ENCODE measurements at regions not wholly inside any gene's neighbourhood (a gene's known extent, or its start where the extent isn't known, plus 50 kb on each side); places are given as distances from the start of the nearest gene placed in this dataset.

- DNase-seq = no peak
- Mint-ChIP-seq H3K36me3 (ENCODE audit: low read depth) (no peaks in the 10 kb centered on the region), H3K4me1 (ENCODE audit: low read depth) (peaks cover 11% of the 10 kb centered on the region), H3K27me3 (ENCODE audit: low read depth) (no peaks in the 10 kb centered on the region), H3K4me3 (no peak overlapping the region), H3K9me3 (no peaks in the 10 kb centered on the region), H3K27ac (no peak overlapping the region)
- CTCF ChIA-PET = interaction anchor here (0.6 to 1.2 kb wide), 3 partner anchors 20 to 264 kb away, joined by 3 to 4 read pairs (median 4); no protein-coding TSS in a partner anchor
- intact Hi-C loops (cut with micrococcal nuclease) = no loop called here
Observed at GRCh38 chr2:105597011-105597805, 147.5 kb upstream of the NCK2 start.

- Mint-ChIP-seq H3K27ac (no peak overlapping the region), H3K4me1 (ENCODE audit: low read depth) (peaks cover 11% of the 10 kb centered on the region), H3K4me3 (no peak overlapping the region), H3K36me3 (ENCODE audit: low read depth) (no peaks in the 10 kb centered on the region), H3K9me3 (no peaks in the 10 kb centered on the region), H3K27me3 (ENCODE audit: low read depth) (no peaks in the 10 kb centered on the region)
- no peak for DNase-seq
- CTCF ChIA-PET = interaction anchor here (0.6 to 0.7 kb wide), 3 partner anchors 19 to 265 kb away, joined by 3 to 4 read pairs (median 4); no protein-coding TSS in a partner anchor
- intact Hi-C loops (cut with micrococcal nuclease) = no loop called here
Observed at GRCh38 chr2:105596411-105596921, 148.2 kb upstream of the NCK2 start.

DNA sequence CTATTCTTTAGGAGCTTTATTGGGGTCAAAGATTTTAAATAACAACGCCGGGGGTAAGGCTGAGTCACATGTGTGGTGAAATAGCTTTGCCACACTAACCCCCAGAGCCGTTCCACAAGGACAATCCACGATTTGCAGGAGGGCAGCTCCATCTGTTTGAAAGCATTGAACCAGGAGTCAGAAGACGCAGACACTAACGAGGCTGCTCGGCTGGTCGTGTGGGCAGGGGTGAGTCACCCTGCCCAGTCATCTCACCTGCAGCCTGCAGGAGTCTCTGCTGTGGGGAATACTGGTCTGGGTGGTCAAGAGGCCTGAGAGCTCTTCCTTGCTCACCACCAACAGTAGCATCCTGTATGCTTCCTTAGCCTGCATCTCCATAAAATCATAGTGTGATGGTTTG is 149.2 kb upstream of the NCK2 start:
- Mint-ChIP-seq H3K36me3 (ENCODE audit: low read depth) (no peaks in the 10 kb centered on the region), H3K27ac (no peak overlapping the region), H3K9me3 (peaks cover 1% of the 10 kb centered on the region), H3K4me1 (ENCODE audit: low read depth) (peaks cover 11% of the 10 kb centered on the region), H3K4me3 (no peak overlapping the region), H3K27me3 (ENCODE audit: low read depth) (no peaks in the 10 kb centered on the region)
- no peak for DNase-seq
- CTCF ChIA-PET = interaction anchor here (0.6 kb wide), 1 partner anchor 20 kb away, joined by 3 read pairs; no protein-coding TSS in a partner anchor
- intact Hi-C loops (cut with micrococcal nuclease) = no loop called here

GRCh38 chr2:105593221-105593967 is 151.3 kb upstream of the NCK2 start:
- Mint-ChIP-seq H3K9me3 (peaks cover 11% of the 10 kb centered on the region), H3K27ac (no peak overlapping the region), H3K4me1 (ENCODE audit: low read depth) (peaks cover 7% of the 10 kb centered on the region), H3K4me3 (no peak overlapping the region), H3K27me3 (ENCODE audit: low read depth) (no peaks in the 10 kb centered on the region), H3K36me3 (ENCODE audit: low read depth) (no peaks in the 10 kb centered on the region)
- intact Hi-C loops (cut with micrococcal nuclease) = no loop called here
- DNase-seq = no peak
- CTCF ChIA-PET = no interaction called here

DNA sequence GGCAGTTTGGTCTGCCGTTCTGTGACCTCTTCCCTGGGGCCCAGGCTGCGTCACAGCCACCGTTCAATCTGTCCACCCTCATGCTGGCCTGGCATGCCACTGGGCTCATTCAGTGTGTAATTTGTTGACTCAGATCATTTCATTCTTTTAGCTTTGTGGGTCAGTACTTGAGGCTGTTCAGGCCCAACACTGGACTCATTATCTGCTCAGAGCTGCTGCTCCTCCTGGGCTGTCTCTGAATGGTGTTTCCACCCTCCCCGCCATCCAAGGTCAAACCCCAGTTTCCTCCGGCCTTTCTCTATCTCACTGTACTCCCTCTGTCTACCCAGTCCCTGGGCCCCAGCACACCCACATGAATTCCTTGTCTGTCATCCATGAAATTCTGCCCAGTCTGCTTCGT is 152.4 kb upstream of the NCK2 start:
- no peak overlapping the region for H3K4me3 Mint-ChIP-seq
- H3K27ac Mint-ChIP-seq = no peak overlapping the region
- no peaks in the 10 kb centered on the region for H3K27me3 Mint-ChIP-seq (ENCODE audit: low read depth)
- intact Hi-C loops (cut with micrococcal nuclease) = no loop called here
- no peaks in the 10 kb centered on the region for H3K36me3 Mint-ChIP-seq (ENCODE audit: low read depth)
- H3K4me1 Mint-ChIP-seq (ENCODE audit: low read depth) = peaks cover 2% of the 10 kb centered on the region
- no peak for DNase-seq
- peaks cover 22% of the 10 kb centered on the region for H3K9me3 Mint-ChIP-seq
- CTCF ChIA-PET = interaction anchor here (4.9 kb wide), 1 partner anchor 16 kb away, joined by 24 read pairs; no protein-coding TSS in a partner anchor

DNA sequence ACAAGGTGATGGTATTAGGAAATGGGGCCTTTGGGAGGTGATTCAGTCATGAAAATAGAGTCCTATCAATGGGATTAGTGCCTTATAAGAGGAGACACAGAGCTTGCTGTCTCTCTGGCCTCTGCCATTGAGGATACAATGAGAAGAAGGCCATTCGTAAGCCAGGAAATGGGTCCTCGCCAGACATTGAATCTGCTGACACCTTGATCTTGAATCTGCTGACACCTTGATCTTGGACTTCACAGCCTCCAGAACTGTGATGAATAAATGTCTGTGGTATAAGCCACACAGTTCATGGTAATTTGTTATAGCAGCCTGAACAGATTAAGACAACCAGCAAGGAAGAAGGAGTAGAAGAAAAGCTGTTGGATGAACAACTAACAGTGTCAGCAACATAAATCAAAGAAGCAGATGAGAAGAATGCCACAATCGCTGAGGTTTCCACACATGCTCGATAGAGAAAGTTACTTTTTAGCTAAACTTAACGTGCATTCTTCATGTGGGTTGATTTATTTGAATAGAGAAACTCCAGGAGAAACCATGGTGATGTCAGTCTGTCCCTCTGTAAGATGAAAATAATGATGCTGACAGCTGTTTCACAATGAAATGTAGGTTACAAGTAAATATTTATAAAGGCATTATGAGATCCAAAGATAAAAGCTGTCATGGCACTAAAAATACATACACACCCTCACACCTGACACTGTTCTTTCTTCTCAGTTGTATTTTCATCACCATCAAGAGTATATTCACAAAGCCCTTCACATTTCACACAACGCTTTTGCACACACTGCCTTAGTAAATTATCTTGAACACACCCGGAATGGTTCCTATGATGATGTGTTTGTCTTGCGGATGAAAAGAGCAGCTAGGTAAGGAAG is 153.7 kb upstream of the NCK2 start:
- intact Hi-C loops (cut with micrococcal nuclease) = no loop called here
- CTCF ChIA-PET = interaction anchor here (4.9 kb wide), 1 partner anchor 14 kb away, joined by 24 read pairs; no protein-coding TSS in a partner anchor
- DNase-seq = no peak
- no peaks in the 10 kb centered on the region for H3K36me3 Mint-ChIP-seq (ENCODE audit: low read depth)
- H3K4me1 Mint-ChIP-seq (ENCODE audit: low read depth) = peaks cover 2% of the 10 kb centered on the region
- H3K9me3 Mint-ChIP-seq = peaks cover 23% of the 10 kb centered on the region
- no peak overlapping the region for H3K27ac Mint-ChIP-seq
- H3K4me3 Mint-ChIP-seq = no peak overlapping the region
- no peaks in the 10 kb centered on the region for H3K27me3 Mint-ChIP-seq (ENCODE audit: low read depth)

DNA sequence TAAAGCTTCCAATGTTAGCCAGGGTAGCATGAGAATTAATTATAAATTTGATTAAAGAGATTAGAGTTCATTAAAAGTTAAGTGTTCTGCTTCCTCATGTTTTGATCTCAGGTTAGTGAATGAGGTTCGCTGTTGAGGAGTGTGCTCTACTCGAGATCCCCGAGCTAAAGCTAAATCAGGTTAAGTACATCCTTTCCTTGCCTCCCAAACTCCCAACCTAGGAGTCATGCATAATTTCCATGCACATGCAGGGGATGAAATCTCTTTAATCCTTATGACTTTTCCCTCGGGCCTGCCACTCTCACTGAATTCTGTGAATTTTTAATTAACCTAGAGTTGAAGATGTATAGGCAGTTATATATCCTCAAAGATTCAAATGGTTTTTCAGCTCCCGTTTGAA is 156.1 kb upstream of the NCK2 start:
- Mint-ChIP-seq H3K36me3 (ENCODE audit: low read depth) (no peaks in the 10 kb centered on the region), H3K4me3 (no peak overlapping the region), H3K27ac (no peak overlapping the region), H3K9me3 (peaks cover 23% of the 10 kb centered on the region), H3K4me1 (ENCODE audit: low read depth) (peaks cover 16% of the 10 kb centered on the region), H3K27me3 (ENCODE audit: low read depth) (no peaks in the 10 kb centered on the region)
- intact Hi-C loops (cut with micrococcal nuclease) = no loop called here
- CTCF ChIA-PET = interaction anchor here (4.9 kb wide), 1 partner anchor 12 kb away, joined by 24 read pairs; no protein-coding TSS in a partner anchor
- no peak for DNase-seq

DNA sequence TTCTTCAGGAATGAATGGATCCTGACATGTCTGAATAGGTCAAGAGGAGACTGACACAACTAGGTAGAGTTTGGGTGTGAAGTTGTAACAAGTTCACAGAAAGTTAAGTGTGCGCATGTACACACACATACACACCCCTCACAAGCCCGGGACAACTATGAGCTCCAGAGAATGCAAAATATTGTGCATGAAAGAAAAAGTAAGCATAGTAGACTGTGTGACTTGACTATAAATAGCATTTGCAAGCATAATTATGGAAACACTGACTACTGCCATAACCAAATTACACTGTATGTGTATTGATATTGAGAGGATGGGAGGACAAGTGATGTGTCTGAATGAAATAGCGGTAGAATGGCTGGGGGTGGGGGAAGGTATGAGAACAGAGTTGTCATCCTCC is 157.1 kb upstream of the NCK2 start:
- no peak overlapping the region for H3K4me3 Mint-ChIP-seq
- intact Hi-C loops (cut with micrococcal nuclease) = no loop called here
- DNase-seq = no peak
- CTCF ChIA-PET = no interaction called here
- H3K9me3 Mint-ChIP-seq = peaks cover 23% of the 10 kb centered on the region
- H3K4me1 Mint-ChIP-seq (ENCODE audit: low read depth) = peaks cover 26% of the 10 kb centered on the region
- no peak overlapping the region for H3K27ac Mint-ChIP-seq
- H3K36me3 Mint-ChIP-seq (ENCODE audit: low read depth) = no peaks in the 10 kb centered on the region
- no peaks in the 10 kb centered on the region for H3K27me3 Mint-ChIP-seq (ENCODE audit: low read depth)

GRCh38 chr2:105584435-105585010 is 160.2 kb upstream of the NCK2 start:
- no peak overlapping the region for H3K27ac Mint-ChIP-seq
- peak; percentile 15 for DNase-seq
- H3K4me3 Mint-ChIP-seq = no peak overlapping the region
- peaks cover 17% of the 10 kb centered on the region for H3K9me3 Mint-ChIP-seq
- intact Hi-C loops (cut with micrococcal nuclease) = loop anchor here (5.0 kb wide), 1 partner anchor 608 kb away; the partner anchor contains the start of gene UXS1
- CTCF ChIA-PET = no interaction called here
- no peaks in the 10 kb centered on the region for H3K27me3 Mint-ChIP-seq (ENCODE audit: low read depth)
- no peaks in the 10 kb centered on the region for H3K36me3 Mint-ChIP-seq (ENCODE audit: low read depth)
- H3K4me1 Mint-ChIP-seq (ENCODE audit: low read depth) = peaks cover 35% of the 10 kb centered on the region

DNA sequence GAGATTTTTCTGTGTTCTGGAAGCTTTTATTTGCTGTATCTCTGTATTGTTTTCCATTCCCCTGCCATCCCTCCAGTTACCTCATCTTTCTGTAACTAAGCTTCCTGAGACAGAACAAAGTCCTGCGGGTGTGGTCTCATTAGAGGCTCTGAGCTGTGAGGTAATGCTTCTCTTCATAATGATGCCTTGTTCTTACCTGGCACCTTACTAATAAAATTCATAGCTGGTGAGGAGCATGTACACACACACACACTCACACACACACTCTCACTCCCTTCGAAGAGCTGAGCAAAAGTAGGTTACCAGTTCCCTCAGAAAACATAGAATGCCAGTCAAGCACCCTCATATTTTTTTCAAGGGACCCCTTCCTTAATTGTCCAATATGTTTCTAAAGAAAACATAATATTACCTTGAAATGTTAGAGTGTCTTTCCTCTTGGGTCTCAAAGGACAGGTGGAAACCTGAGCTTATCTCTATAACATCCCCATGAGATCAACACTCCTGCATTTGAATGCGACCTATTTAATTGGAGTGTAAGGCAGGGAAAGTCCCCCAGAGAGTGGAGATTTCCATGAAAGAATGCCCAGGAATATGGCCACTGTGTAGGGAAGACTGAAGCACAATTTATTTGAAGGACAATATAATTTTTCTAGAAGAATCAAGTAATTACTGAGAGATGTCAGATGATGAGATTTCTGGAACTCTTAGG is 161.6 kb upstream of the NCK2 start:
- Mint-ChIP-seq H3K4me1 (ENCODE audit: low read depth) (peaks cover 33% of the 10 kb centered on the region), H3K27ac (no peak overlapping the region), H3K27me3 (ENCODE audit: low read depth) (no peaks in the 10 kb centered on the region), H3K36me3 (ENCODE audit: low read depth) (no peaks in the 10 kb centered on the region), H3K9me3 (peaks cover 10% of the 10 kb centered on the region), H3K4me3 (no peak overlapping the region)
- DNase-seq = peak; percentile 12
- CTCF ChIA-PET = interaction anchor here (0.5 to 0.8 kb wide), 2 partner anchors 39 to 387 kb away, joined by 3 to 4 read pairs; no protein-coding TSS in a partner anchor
- intact Hi-C loops (cut with micrococcal nuclease) = loop anchor here (5.0 kb wide), 1 partner anchor 609 kb away; the partner anchor contains the start of gene UXS1

DNA sequence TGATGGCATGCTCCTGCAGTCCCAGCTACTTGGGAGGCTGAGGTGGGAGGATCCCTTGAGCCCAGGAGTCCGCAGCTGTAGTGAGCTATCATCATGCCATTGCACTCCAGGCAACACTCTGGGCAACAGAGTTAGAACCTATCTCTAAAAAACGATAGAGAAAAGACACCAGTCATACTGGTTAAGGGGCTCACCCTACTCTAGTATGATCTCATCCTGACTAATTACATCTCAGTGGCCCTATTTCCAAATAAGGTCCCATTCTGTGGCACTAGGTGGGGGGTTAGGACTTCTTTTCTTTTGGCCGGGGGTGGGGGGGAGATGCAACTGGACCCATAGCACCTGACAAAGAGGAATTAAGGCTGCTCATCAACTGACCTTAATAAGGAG is 163.2 kb upstream of the NCK2 start:
- Mint-ChIP-seq H3K36me3 (ENCODE audit: low read depth) (no peaks in the 10 kb centered on the region), H3K27me3 (ENCODE audit: low read depth) (no peaks in the 10 kb centered on the region), H3K4me1 (ENCODE audit: low read depth) (peaks cover 38% of the 10 kb centered on the region), H3K9me3 (no peaks in the 10 kb centered on the region), H3K27ac (no peak overlapping the region), H3K4me3 (no peak overlapping the region)
- CTCF ChIA-PET = interaction anchor here (1.0 to 1.1 kb wide), 2 partner anchors 115 to 373 kb away, joined by 4 to 5 read pairs; no protein-coding TSS in a partner anchor
- no peak for DNase-seq
- intact Hi-C loops (cut with micrococcal nuclease) = loop anchor here (1.0 to 5.0 kb wide), 4 partner anchors 157 to 611 kb away; partner anchors contain the start of gene UXS1

Measured in activated naive CD4-positive, alpha-beta T cell treated with anti-CD3 and anti-CD28 coated beads for 36 hours (primary cell).